Brain microvascular endothelial cell (primary cell): ENCODE measurements at regions not wholly inside any gene's neighbourhood (a gene's known extent, or its start where the extent isn't known, plus 50 kb on each side); places are given as distances from the start of the nearest gene placed in this dataset.

ENCODE experiments used
- DNase-seq: peaks from one replicate; pipeline ENCODE4 v3.0.0-alpha.2; 2020
- H3K27ac ChIP-seq: fragments of 250-450 bp; sonication (Bioruptor Pico); 2 replicates; pipeline ENCODE4 v1.5.1; 2020; ENCODE audit warnings: mild to moderate bottlenecking, moderate library complexity
- H3K27me3 ChIP-seq: fragments of 250-450 bp; sonication (Bioruptor Pico); replicated peaks from 2 replicates; pipeline ENCODE4 v1.5.1; 2020; ENCODE audit warnings: mild to moderate bottlenecking
- H3K36me3 ChIP-seq: fragments of 250-450 bp; sonication (Bioruptor Pico); replicated peaks from 2 replicates; pipeline ENCODE4 v1.5.1; 2020; ENCODE audit warnings: mild to moderate bottlenecking
- H3K4me3 ChIP-seq: 2 replicates; pipeline ENCODE4 v1.5.1; 2011; ENCODE audit warnings: low read depth, mild to moderate bottlenecking, control low read depth, low read length, moderate library complexity
- CTCF ChIP-seq: IDR thresholded peaks from 2 replicates; pipeline ENCODE4 v1.5.1; 2011; ENCODE audit warnings: low read depth, mild to moderate bottlenecking, moderate library complexity, low read length, control low read depth, inconsistent platforms; ENCODE audit errors: missing control alignments
- in situ Hi-C: cut with HindIII; loops from 2 replicates; pipeline ENCODE4 v1.10.0; 2017; ENCODE audit warnings: low sequenced_read_pairs, low pct_ligation_motif_present

GRCh38 chr1:229889031-229889517 lies 178.0 kb upstream of the GALNT2 start:
- Histone ChIP-seq H3K27ac (no peak overlapping the region), H3K27me3 (no peaks in the 10 kb centered on the region), H3K36me3 (no peaks in the 10 kb centered on the region), H3K4me3 (no peak overlapping the region)
- no peak for TF ChIP-seq CTCF
- no peak for DNase-seq
- in situ Hi-C loops = no loop called here

GRCh38 chr1:229891227-229891626 lies 175.8 kb upstream of the GALNT2 start:
- TF ChIP-seq CTCF = no peak
- Histone ChIP-seq H3K4me3 (no peak overlapping the region), H3K27me3 (no peaks in the 10 kb centered on the region), H3K27ac (no peak overlapping the region), H3K36me3 (no peaks in the 10 kb centered on the region)
- in situ Hi-C loops = no loop called here
- no peak for DNase-seq

- in situ Hi-C loops = no loop called here
- no peak for DNase-seq
- Histone ChIP-seq H3K27me3 (no peaks in the 10 kb centered on the region), H3K36me3 (no peaks in the 10 kb centered on the region), H3K27ac (no peak overlapping the region), H3K4me3 (no peak overlapping the region)
- no peak for TF ChIP-seq CTCF
Observed at GRCh38 chr1:229892515-229893117, 174.4 kb upstream of the GALNT2 start.

- Histone ChIP-seq H3K4me3 (no peak overlapping the region), H3K27ac (no peak overlapping the region), H3K27me3 (no peaks in the 10 kb centered on the region), H3K36me3 (no peaks in the 10 kb centered on the region)
- TF ChIP-seq CTCF = no peak
- no peak for DNase-seq
- in situ Hi-C loops = no loop called here
Observed at GRCh38 chr1:229893762-229894444, 173.1 kb upstream of the GALNT2 start.

GRCh38 chr1:229894532-229894931 lies 172.5 kb upstream of the GALNT2 start:
- Histone ChIP-seq H3K27me3 (no peaks in the 10 kb centered on the region), H3K27ac (no peak overlapping the region), H3K36me3 (no peaks in the 10 kb centered on the region), H3K4me3 (no peak overlapping the region)
- TF ChIP-seq CTCF = no peak
- in situ Hi-C loops = no loop called here
- no peak for DNase-seq
